ENCODE measurements at regions not wholly inside any gene's neighbourhood (a gene's known extent, or its start where the extent isn't known, plus 50 kb on each side); places are given as distances from the start of the nearest gene placed in this dataset.

GRCh38 chr9:119597499-119597898 is 228.3 kb upstream of the BRINP1 start:
- TF ChIP-seq CTCF (tag by site-specific recombination; IDR thresholded peaks at IDR 0.05) (no peak), ZNF239 (tag by site-specific recombination; IDR thresholded peaks at IDR 0.05) (no peak), ZNF776 (tag by site-specific recombination; IDR thresholded peaks at IDR 0.05; ENCODE audit: borderline replicate concordance) (no peak), ZSCAN23 (tag by site-specific recombination; IDR thresholded peaks at IDR 0.05) (no peak), REST (tag by site-specific recombination; IDR thresholded peaks at IDR 0.05) (no peak), PATZ1 (tag by site-specific recombination; IDR thresholded peaks at IDR 0.05) (no peak)

Measured in HEK293 (cell line).